ENCODE measurements at regions not wholly inside any gene's neighbourhood (a gene's known extent, or its start where the extent isn't known, plus 50 kb on each side); places are given as distances from the start of the nearest gene placed in this dataset.

GRCh38 chr7:46210467-46210866, 289.4 kb upstream of the IGFBP3 start:
- DNase-seq: no peak
- no peaks in the 10 kb centered on the region for H3K9me3 ChIP-seq
- H3K27me3 ChIP-seq: no peaks in the 10 kb centered on the region
- H3K4me3 ChIP-seq (replicated peaks in 1 of 3): no peak overlapping the region
- H3K36me3 ChIP-seq: no peaks in the 10 kb centered on the region
- 77 to 78% methylated on average over 3 of the region's 3 CpGs for WGBS, 2 donors
- TF ChIP-seq POLR2A (IDR thresholded peaks at IDR 0.05) (no peak), CTCF (IDR thresholded peaks at IDR 0.05) (no peak)
- no peak overlapping the region for H3K27ac ChIP-seq
- intact Hi-C loops (cut with DNase I): no loop called here
- no peaks in the 10 kb centered on the region for H3K4me1 ChIP-seq

GRCh38 chr7:46209611-46210388, 288.7 kb upstream of the IGFBP3 start:
- DNase-seq: no peak
- Histone ChIP-seq H3K4me1 (no peaks in the 10 kb centered on the region), H3K27ac (no peak overlapping the region), H3K4me3 (replicated peaks in 1 of 3) (no peak overlapping the region), H3K9me3 (no peaks in the 10 kb centered on the region), H3K27me3 (no peaks in the 10 kb centered on the region), H3K36me3 (no peaks in the 10 kb centered on the region)
- TF ChIP-seq CTCF (IDR thresholded peaks at IDR 0.05) (no peak), POLR2A (IDR thresholded peaks at IDR 0.05) (no peak)
- 94 to 95% methylated on average over 9 of the region's 9 CpGs for WGBS, 2 donors
- intact Hi-C loops (cut with DNase I): no loop called here

GRCh38 chr7:46208635-46209525, 287.8 kb upstream of the IGFBP3 start:
- no peaks in the 10 kb centered on the region for H3K27me3 ChIP-seq
- no peaks in the 10 kb centered on the region for H3K4me1 ChIP-seq
- TF ChIP-seq POLR2A (IDR thresholded peaks at IDR 0.05): no peak
- no peak for TF ChIP-seq CTCF (IDR thresholded peaks at IDR 0.05)
- H3K36me3 ChIP-seq: no peaks in the 10 kb centered on the region
- no peaks in the 10 kb centered on the region for H3K9me3 ChIP-seq
- no peak for DNase-seq
- H3K27ac ChIP-seq: no peak overlapping the region
- WGBS, 2 donors: 74 to 84% methylated on average over 11 to 12 of the region's 12 CpGs
- H3K4me3 ChIP-seq (replicated peaks in 1 of 3): no peak overlapping the region
- intact Hi-C loops (cut with DNase I): no loop called here

- H3K9me3 ChIP-seq: no peaks in the 10 kb centered on the region
- no peaks in the 10 kb centered on the region for H3K36me3 ChIP-seq
- no peak overlapping the region for H3K27ac ChIP-seq
- H3K4me3 ChIP-seq (replicated peaks in 1 of 3): no peak overlapping the region
- 77 to 86% methylated on average over 5 of the region's 5 CpGs for WGBS, 2 donors
- intact Hi-C loops (cut with DNase I): no loop called here
- no peaks in the 10 kb centered on the region for H3K27me3 ChIP-seq
- TF ChIP-seq CTCF (IDR thresholded peaks at IDR 0.05): no peak
- no peak for TF ChIP-seq POLR2A (IDR thresholded peaks at IDR 0.05)
- no peak for DNase-seq
- H3K4me1 ChIP-seq: no peaks in the 10 kb centered on the region
Measured at GRCh38 chr7:46207931-46208634, 287.0 kb upstream of the IGFBP3 start.

All from thyroid gland (tissue), 4 donors.